Liver (tissue), 8 donors: ENCODE measurements at regions not wholly inside any gene's neighbourhood (a gene's known extent, or its start where the extent isn't known, plus 50 kb on each side); places are given as distances from the start of the nearest gene placed in this dataset.

Experiments used
- DNase-seq: peaks from one replicate; pipeline ENCODE4 v3.0.0-alpha.2; 2017; ENCODE audit warnings: low spot score
- H3K27ac ChIP-seq, 2 donors: one replicate each; pipeline ENCODE4 v1.7.0; 2013; ENCODE audit warnings: inconsistent platforms in 2 of 2, low read length in 2 of 2, control low read depth in 1 of 2, low read depth in 1 of 2, mild to moderate bottlenecking in 1 of 2
- H3K27me3 ChIP-seq, 4 donors: one replicate each; pipeline versions ENCODE4 v1.6.1 to v1.7.0; 2013; ENCODE audit warnings: low read length in 3 of 4, inconsistent platforms in 1 of 4, mild to moderate bottlenecking in 1 of 4, moderate library complexity in 1 of 4; ENCODE audit not compliant: control insufficient read depth in 4 of 4, insufficient read depth in 4 of 4
- H3K36me3 ChIP-seq, 4 donors: one replicate each; pipeline versions ENCODE4 v1.6.1 to v1.7.0; 2013; ENCODE audit warnings: low read length in 3 of 4, mild to moderate bottlenecking in 3 of 4, low read depth in 1 of 4, moderate library complexity in 1 of 4; ENCODE audit not compliant: control insufficient read depth in 4 of 4, insufficient read depth in 3 of 4
- H3K4me1 ChIP-seq, 4 donors: one replicate each; pipeline versions ENCODE4 v1.6.1 to v1.7.0; 2013; ENCODE audit warnings: low read length in 3 of 4, mild to moderate bottlenecking in 3 of 4, moderate library complexity in 1 of 4; ENCODE audit not compliant: control insufficient read depth in 4 of 4, insufficient read depth in 4 of 4
- H3K4me3 ChIP-seq, 3 donors: one replicate each; pipeline versions ENCODE4 v1.6.1 to v1.7.0; 2013; ENCODE audit warnings: low read length in 3 of 3, control low read depth in 1 of 3, low read depth in 1 of 3, mild to moderate bottlenecking in 1 of 3
- H3K9ac ChIP-seq, 2 donors: one replicate each; pipeline ENCODE4 v1.7.0; 2013; ENCODE audit warnings: low read length in 2 of 2, mild to moderate bottlenecking in 2 of 2, moderate library complexity in 2 of 2, control low read depth in 1 of 2, low read depth in 1 of 2
- H3K9me3 ChIP-seq, 4 donors: one replicate each; pipeline versions ENCODE4 v1.6.1 to v1.7.0; 2013; ENCODE audit warnings: low read length in 3 of 4; ENCODE audit not compliant: control insufficient read depth in 4 of 4
- ATF3 ChIP-seq: IDR thresholded peaks from 2 replicates; pipeline ENCODE4 v1.6.1; 2016; ENCODE audit warnings: antibody characterized with exemption
- CTCF ChIP-seq: fragments of 150-350 bp; IDR thresholded peaks from 2 replicates; pipeline ENCODE4 v1.5.1; 2017; ENCODE audit warnings: improper control_type of control experiment, low read depth, low read length; ENCODE audit not compliant: missing input control
- EGR1 ChIP-seq, 2 donors: IDR thresholded peaks; 2 replicates each; pipeline ENCODE4 v1.6.1; 2016 to 2018; ENCODE audit warnings: antibody characterized with exemption in 2 of 2, low read depth in 2 of 2
- FOXA1 ChIP-seq: IDR thresholded peaks from 2 replicates; pipeline ENCODE4 v1.6.1; 2016; ENCODE audit warnings: antibody characterized with exemption
- FOXA2 ChIP-seq: IDR thresholded peaks from 2 replicates; pipeline ENCODE4 v1.6.1; 2016; ENCODE audit warnings: antibody characterized with exemption
- GABPA ChIP-seq, 2 donors: IDR thresholded peaks in 1 of 2; conservative IDR thresholded peaks in 1 of 2; 2 replicates each; pipeline ENCODE4 v1.6.1; 2016; ENCODE audit warnings: antibody characterized with exemption in 2 of 2, mild to moderate bottlenecking in 1 of 2, moderate library complexity in 1 of 2
- HNF4A ChIP-seq, 2 donors: conservative IDR thresholded peaks; 2 replicates each; pipeline ENCODE4 v1.6.1; 2016; ENCODE audit warnings: antibody characterized with exemption in 2 of 2, mild to moderate bottlenecking in 2 of 2
- HNF4G ChIP-seq: IDR thresholded peaks from 2 replicates; pipeline ENCODE4 v1.6.1; 2016; ENCODE audit warnings: antibody characterized with exemption
- JUND ChIP-seq, 2 donors: IDR thresholded peaks; 2 replicates each; pipeline ENCODE4 v1.6.1; 2016; ENCODE audit warnings: antibody characterized with exemption in 2 of 2
- MAX ChIP-seq: IDR thresholded peaks from 2 replicates; pipeline ENCODE4 v1.6.1; 2016; ENCODE audit warnings: antibody characterized with exemption
- NR2F2 ChIP-seq: IDR thresholded peaks from 2 replicates; pipeline ENCODE4 v1.6.1; 2016; ENCODE audit warnings: antibody characterized with exemption
- RAD21 ChIP-seq, 2 donors: IDR thresholded peaks; 2 replicates each; pipeline ENCODE4 v1.6.1; 2016; ENCODE audit warnings: antibody characterized with exemption in 2 of 2, mild to moderate bottlenecking in 2 of 2
- REST ChIP-seq: IDR thresholded peaks from 2 replicates; pipeline ENCODE4 v1.6.1; 2016; ENCODE audit warnings: antibody characterized with exemption, mild to moderate bottlenecking
- RXRA ChIP-seq, 2 donors: IDR thresholded peaks; 2 replicates each; pipeline ENCODE4 v1.6.1; 2017 to 2018; ENCODE audit warnings: antibody characterized with exemption in 2 of 2, mild to moderate bottlenecking in 1 of 2
- SP1 ChIP-seq: IDR thresholded peaks from 2 replicates; pipeline ENCODE4 v1.6.1; 2018; ENCODE audit warnings: antibody characterized with exemption, mild to moderate bottlenecking
- TAF1 ChIP-seq: conservative IDR thresholded peaks from 2 replicates; pipeline ENCODE4 v1.6.1; 2016; ENCODE audit warnings: antibody characterized with exemption, mild to moderate bottlenecking
- YY1 ChIP-seq: IDR thresholded peaks from 2 replicates; pipeline ENCODE4 v1.6.1; 2016; ENCODE audit warnings: antibody characterized with exemption, mild to moderate bottlenecking
- ZBTB33 ChIP-seq: IDR thresholded peaks from 2 replicates; pipeline ENCODE4 v1.6.1; 2016; ENCODE audit warnings: antibody characterized with exemption
- WGBS: extraction: QIAGEN DNeasy Blood & Tissue Kit; methylation state at CpG from one replicate; pipeline ENCODE4 v1.1.7; 2013; 5-methylcytosine and 5-hydroxymethylcytosine counted together
- donor health status: healthy.
- donor health status: healthy.
- donor health status: healthy.
- donor health status: healthy.
- donor health status: healthy.

- TF ChIP-seq REST (no peak), HNF4A (conservative IDR thresholded peaks at IDR 0.05) (no peak)
These were observed 199.4 kb upstream of the TTC14 start (continued) for GRCh38 chr3:180402471-180403073.

- H3K4me3 ChIP-seq: no peak overlapping the region
- no peak overlapping the region for H3K27ac ChIP-seq
- no peaks in the 10 kb centered on the region for H3K9me3 ChIP-seq
- DNase-seq: no peak
- H3K36me3 ChIP-seq: no peaks in the 10 kb centered on the region
- no peaks in the 10 kb centered on the region for H3K27me3 ChIP-seq
- TF ChIP-seq YY1 (no peak), HNF4A (conservative IDR thresholded peaks at IDR 0.05) (no peak), SP1 (no peak)
- no peak overlapping the region for H3K9ac ChIP-seq
- no peaks in the 10 kb centered on the region for H3K4me1 ChIP-seq
These were observed 198.8 kb upstream of the TTC14 start for GRCh38 chr3:180403156-180403555.

- H3K9me3 ChIP-seq: no peaks in the 10 kb centered on the region
- WGBS: 60% methylated on average over 1 of the region's 1 CpG
- TF ChIP-seq TAF1: no peak
- TF ChIP-seq HNF4A (conservative IDR thresholded peaks at IDR 0.05): no peak
- no peak for TF ChIP-seq JUND (IDR thresholded peaks at IDR 0.05)
- no peak for TF ChIP-seq EGR1 (IDR thresholded peaks at IDR 0.05; ENCODE audit: low read depth in 2 of 2)
- no peak for TF ChIP-seq ATF3
- no peak for TF ChIP-seq MAX
- TF ChIP-seq HNF4G: no peak
- TF ChIP-seq SP1: no peak
- TF ChIP-seq CTCF: no peak
- no peak for TF ChIP-seq REST
- no peak for TF ChIP-seq FOXA1
- TF ChIP-seq ZBTB33: no peak
- no peak for TF ChIP-seq RAD21 (IDR thresholded peaks at IDR 0.05)
- no peak for TF ChIP-seq GABPA (IDR thresholded peaks at IDR 0.05 in 1 of 2, conservative IDR thresholded peaks at IDR 0.05 in 1 of 2)
- no peak for TF ChIP-seq RXRA (IDR thresholded peaks at IDR 0.05)
- TF ChIP-seq YY1: no peak
- no peak for TF ChIP-seq NR2F2
- TF ChIP-seq FOXA2: no peak
- H3K4me3 ChIP-seq: no peak overlapping the region
- no peaks in the 10 kb centered on the region for H3K27me3 ChIP-seq
- H3K36me3 ChIP-seq: no peaks in the 10 kb centered on the region
- no peak overlapping the region for H3K27ac ChIP-seq
- DNase-seq: no peak
- no peaks in the 10 kb centered on the region for H3K4me1 ChIP-seq
- no peak overlapping the region for H3K9ac ChIP-seq
These were observed 193.3 kb upstream of the TTC14 start for GRCh38 chr3:180408654-180409053.
